ENCODE measurements at regions not wholly inside any gene's neighbourhood (a gene's known extent, or its start where the extent isn't known, plus 50 kb on each side); places are given as distances from the start of the nearest gene placed in this dataset.
A peak's percentile ranks its signal among the peaks of the same experiment; 100 is the strongest.

DNA sequence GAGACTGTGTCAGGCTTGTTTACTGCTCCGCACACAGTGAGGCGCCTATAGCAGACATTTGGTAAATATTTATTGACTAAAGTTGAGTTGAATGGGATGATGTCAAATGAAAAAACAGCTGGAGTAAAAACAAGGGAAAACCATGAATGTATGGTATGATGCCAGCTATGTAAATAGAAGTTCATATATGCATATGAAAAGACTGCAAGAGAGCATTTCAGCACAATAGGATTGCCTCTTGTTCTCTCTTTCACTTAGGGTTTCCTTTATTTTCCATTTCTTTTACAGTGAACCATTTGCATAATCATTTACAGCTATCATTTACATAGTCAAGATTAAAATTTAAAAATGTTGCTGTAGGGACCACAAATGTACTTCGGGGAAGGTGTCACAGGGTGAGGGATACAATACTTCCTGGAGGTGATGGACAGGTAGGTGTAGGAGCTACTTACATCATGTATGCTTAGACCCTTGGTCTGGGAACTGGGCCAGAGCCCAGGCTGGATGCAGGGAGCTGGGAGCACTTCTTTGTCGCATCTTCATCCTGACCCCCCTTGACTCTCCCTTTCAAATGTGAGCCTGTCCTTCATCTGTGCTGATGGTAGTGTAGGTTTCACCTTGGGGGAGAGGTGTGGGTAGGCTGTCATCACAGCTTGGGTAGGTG, 113.3 kb downstream of the UTP18 start:
- TF ChIP-seq, protein P1, sequence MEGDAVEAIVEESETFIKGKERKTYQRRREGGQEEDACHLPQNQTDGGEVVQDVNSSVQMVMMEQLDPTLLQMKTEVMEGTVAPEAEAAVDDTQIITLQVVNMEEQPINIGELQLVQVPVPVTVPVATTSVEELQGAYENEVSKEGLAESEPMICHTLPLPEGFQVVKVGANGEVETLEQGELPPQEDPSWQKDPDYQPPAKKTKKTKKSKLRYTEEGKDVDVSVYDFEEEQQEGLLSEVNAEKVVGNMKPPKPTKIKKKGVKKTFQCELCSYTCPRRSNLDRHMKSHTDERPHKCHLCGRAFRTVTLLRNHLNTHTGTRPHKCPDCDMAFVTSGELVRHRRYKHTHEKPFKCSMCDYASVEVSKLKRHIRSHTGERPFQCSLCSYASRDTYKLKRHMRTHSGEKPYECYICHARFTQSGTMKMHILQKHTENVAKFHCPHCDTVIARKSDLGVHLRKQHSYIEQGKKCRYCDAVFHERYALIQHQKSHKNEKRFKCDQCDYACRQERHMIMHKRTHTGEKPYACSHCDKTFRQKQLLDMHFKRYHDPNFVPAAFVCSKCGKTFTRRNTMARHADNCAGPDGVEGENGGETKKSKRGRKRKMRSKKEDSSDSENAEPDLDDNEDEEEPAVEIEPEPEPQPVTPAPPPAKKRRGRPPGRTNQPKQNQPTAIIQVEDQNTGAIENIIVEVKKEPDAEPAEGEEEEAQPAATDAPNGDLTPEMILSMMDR (IDR thresholded peaks at IDR 0.05) = no peak
- H3K36me3 ChIP-seq (ENCODE audit: control insufficient read depth, insufficient read depth, low read length) = no peaks in the 10 kb centered on the region
- H3K4me1 ChIP-seq = peaks cover 40% of the 10 kb centered on the region
- H3K4me2 ChIP-seq (ENCODE audit: low read length) = no peak overlapping the region
- no peak overlapping the region for H3K4me3 ChIP-seq (ENCODE audit: low read depth, low read length)
- H3K9ac ChIP-seq = peak overlapping the region; percentile 5
- H3K9me3 ChIP-seq (ENCODE audit: control insufficient read depth, low read length) = no peaks in the 10 kb centered on the region
- H2AFZ ChIP-seq = peak overlapping the region; percentile 79
- H3K27ac ChIP-seq = peak overlapping the region; percentile 93
- no peaks in the 10 kb centered on the region for H3K79me2 ChIP-seq
- no peaks in the 10 kb centered on the region for H3K27me3 ChIP-seq (ENCODE audit: control insufficient read depth, insufficient read depth, low read length)

DNA sequence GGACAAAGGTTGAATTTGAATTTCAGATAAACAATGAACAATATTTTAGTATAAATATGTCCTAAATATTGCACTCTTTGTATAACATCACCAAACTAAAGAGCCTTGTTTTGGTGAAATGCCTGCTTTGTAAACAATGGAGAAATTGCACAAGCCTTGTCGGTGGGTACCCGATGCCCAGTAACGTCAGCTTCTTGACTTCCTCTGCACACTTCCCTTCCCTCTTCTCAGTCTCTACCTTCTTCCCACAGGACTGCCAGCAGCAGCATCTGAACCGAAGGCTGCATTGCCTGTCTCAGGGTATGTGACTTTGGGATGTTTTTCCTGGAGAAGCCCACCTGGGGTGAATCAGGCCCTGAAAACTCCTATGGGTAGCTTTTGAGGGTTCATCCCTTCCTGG, 113.9 kb downstream of the UTP18 start:
- no peaks in the 10 kb centered on the region for H3K9me3 ChIP-seq (ENCODE audit: control insufficient read depth, low read length)
- TF ChIP-seq, protein P1 (IDR thresholded peaks at IDR 0.05) = no peak

DNA sequence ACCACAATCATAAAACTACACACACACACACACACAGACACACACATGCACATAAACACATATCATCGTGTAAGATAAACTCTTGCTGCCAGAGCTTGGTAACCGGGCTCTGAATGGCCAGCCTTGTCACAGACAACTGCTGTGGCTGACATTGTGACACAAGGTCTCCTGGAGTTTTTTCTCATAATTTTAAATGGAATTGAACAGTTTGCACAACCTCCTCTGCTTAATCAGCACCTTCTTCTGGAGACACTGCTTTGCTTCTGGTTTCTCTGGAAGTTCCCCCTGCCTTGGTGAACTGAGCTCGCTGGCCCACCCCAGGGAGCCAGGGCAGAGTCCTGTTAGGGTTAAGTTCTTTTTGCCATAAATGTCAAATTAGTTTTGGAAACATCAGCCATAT, 115.4 kb downstream of the UTP18 start:
- H3K27me3 ChIP-seq (ENCODE audit: control insufficient read depth, insufficient read depth, low read length) = no peaks in the 10 kb centered on the region
- peak overlapping the region; percentile 36 for H2AFZ ChIP-seq
- no peaks in the 10 kb centered on the region for H3K79me2 ChIP-seq
- no peaks in the 10 kb centered on the region for H3K9me3 ChIP-seq (ENCODE audit: control insufficient read depth, low read length)
- no peak overlapping the region for H3K9ac ChIP-seq
- no peaks in the 10 kb centered on the region for H3K36me3 ChIP-seq (ENCODE audit: control insufficient read depth, insufficient read depth, low read length)
- TF ChIP-seq, protein P1 (IDR thresholded peaks at IDR 0.05) = no peak
- H3K4me3 ChIP-seq (ENCODE audit: low read depth, low read length) = no peak overlapping the region
- H3K4me2 ChIP-seq (ENCODE audit: low read length) = no peak overlapping the region
- H3K27ac ChIP-seq = peak overlapping the region; percentile 93
- peaks cover 40% of the 10 kb centered on the region for H3K4me1 ChIP-seq

More for the DNA sequence above, 113.9 kb downstream of the UTP18 start:
- Histone ChIP-seq H3K79me2 (no peaks in the 10 kb centered on the region), H3K4me3 (ENCODE audit: low read depth, low read length) (no peak overlapping the region), H3K4me1 (peaks cover 40% of the 10 kb centered on the region), H3K4me2 (ENCODE audit: low read length) (no peak overlapping the region), H3K36me3 (ENCODE audit: control insufficient read depth, insufficient read depth, low read length) (no peaks in the 10 kb centered on the region), H3K9ac (peak overlapping the region; percentile 5), H3K27ac (peak overlapping the region; percentile 93), H3K27me3 (ENCODE audit: control insufficient read depth, insufficient read depth, low read length) (no peaks in the 10 kb centered on the region), H2AFZ (peak overlapping the region; percentile 79)

DNA sequence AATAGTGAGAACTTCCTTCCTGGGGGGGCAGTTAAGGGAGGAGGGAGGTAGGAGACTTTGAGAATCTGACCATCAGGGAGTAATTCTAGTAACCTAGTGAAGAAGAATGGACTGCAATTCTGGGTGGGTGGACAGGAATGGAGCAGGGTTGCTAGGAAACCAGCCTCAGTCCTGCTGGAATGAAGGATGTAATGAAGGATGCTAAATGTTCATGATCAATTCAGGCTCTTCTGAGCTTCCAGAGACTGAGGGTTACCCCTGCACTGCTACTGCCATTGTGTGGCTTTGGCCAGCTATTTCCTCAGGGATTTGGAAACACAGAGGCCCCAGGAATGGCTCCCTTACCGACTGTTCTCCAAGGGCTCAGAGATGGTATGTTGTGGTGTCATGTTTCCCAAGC, 116.4 kb downstream of the UTP18 start:
- H3K4me3 ChIP-seq (ENCODE audit: low read depth, low read length) = no peak overlapping the region

More for the DNA sequence above, 116.4 kb downstream of the UTP18 start:
- H3K27me3 ChIP-seq (ENCODE audit: control insufficient read depth, insufficient read depth, low read length) = no peaks in the 10 kb centered on the region
- H3K4me2 ChIP-seq (ENCODE audit: low read length) = no peak overlapping the region
- no peak overlapping the region for H2AFZ ChIP-seq
- TF ChIP-seq, protein P1 (IDR thresholded peaks at IDR 0.05) = no peak
- no peaks in the 10 kb centered on the region for H3K9me3 ChIP-seq (ENCODE audit: control insufficient read depth, low read length)
- H3K36me3 ChIP-seq (ENCODE audit: control insufficient read depth, insufficient read depth, low read length) = no peaks in the 10 kb centered on the region
- no peak overlapping the region for H3K9ac ChIP-seq
- no peaks in the 10 kb centered on the region for H3K79me2 ChIP-seq
- H3K27ac ChIP-seq = peak overlapping the region; percentile 93
- peaks cover 39% of the 10 kb centered on the region for H3K4me1 ChIP-seq

Data from parathyroid adenoma (tissue), 2 donors.